Mesendoderm (in vitro differentiated cells): ENCODE measurements at regions not wholly inside any gene's neighbourhood (a gene's known extent, or its start where the extent isn't known, plus 50 kb on each side); places are given as distances from the start of the nearest gene placed in this dataset.

Source experiments
- DNase-seq: peaks from one replicate; pipeline ENCODE4 v3.0.0; 2013
- H2AK5ac ChIP-seq: 2 replicates; pipeline ENCODE4 v1.6.1; 2013; ENCODE audit warnings: low read length, inconsistent platforms
- H2BK120ac ChIP-seq: 2 replicates; pipeline ENCODE4 v1.6.1; 2013; ENCODE audit warnings: low read depth, mild to moderate bottlenecking, low read length, moderate library complexity, mixed read lengths
- H2BK15ac ChIP-seq: replicated peaks from 2 replicates; pipeline ENCODE4 v1.6.1; 2013; ENCODE audit warnings: low read depth, mild to moderate bottlenecking, moderate library complexity
- H2BK5ac ChIP-seq: 2 replicates; pipeline ENCODE4 v1.6.1; 2013; ENCODE audit warnings: low read length, inconsistent platforms
- H3K18ac ChIP-seq: 2 replicates; pipeline ENCODE4 v1.6.1; 2013; ENCODE audit warnings: mild to moderate bottlenecking, low read length, mixed read lengths
- H3K23ac ChIP-seq: one replicate; pipeline ENCODE4 v1.6.1; 2013; ENCODE audit warnings: low read length
- H3K27ac ChIP-seq: 2 replicates; pipeline ENCODE4 v1.5.1; 2013; ENCODE audit warnings: low read depth, mild to moderate bottlenecking, inconsistent platforms, low read length, moderate library complexity
- H3K27me3 ChIP-seq: 2 replicates; pipeline ENCODE4 v1.6.1; 2013; ENCODE audit warnings: low read length, control low read depth, mild to moderate bottlenecking, inconsistent platforms; ENCODE audit not compliant: insufficient read depth, poor library complexity
- H3K36me3 ChIP-seq: 2 replicates; pipeline ENCODE4 v1.6.1; 2013; ENCODE audit warnings: low read length, inconsistent platforms; ENCODE audit not compliant: control insufficient read depth, insufficient read depth
- H3K4ac ChIP-seq: one replicate; pipeline ENCODE4 v1.6.1; 2013; ENCODE audit warnings: low read depth, mild to moderate bottlenecking, low read length, moderate library complexity
- H3K4me1 ChIP-seq: 2 replicates; pipeline ENCODE4 v1.6.1; 2013; ENCODE audit warnings: low read depth, low read length, inconsistent platforms; ENCODE audit not compliant: control insufficient read depth
- H3K4me2 ChIP-seq: 2 replicates; pipeline ENCODE4 v1.6.1; 2013; ENCODE audit warnings: low read length
- H3K4me3 ChIP-seq: 2 replicates; pipeline ENCODE4 v1.5.1; 2013; ENCODE audit warnings: mild to moderate bottlenecking, low read length
- H3K56ac ChIP-seq: one replicate; pipeline ENCODE4 v1.6.1; 2013; ENCODE audit warnings: low read length
- H3K79me1 ChIP-seq: 2 replicates; pipeline ENCODE4 v1.6.1; 2013; ENCODE audit warnings: low read length, inconsistent platforms
- H3K79me2 ChIP-seq: 2 replicates; pipeline ENCODE4 v1.6.1; 2013; ENCODE audit warnings: mild to moderate bottlenecking, low read length; ENCODE audit not compliant: control insufficient read depth, insufficient read depth
- H3K9ac ChIP-seq: 2 replicates; pipeline ENCODE4 v1.6.1; 2013; ENCODE audit warnings: low read length, inconsistent platforms
- H4K5ac ChIP-seq: one replicate; pipeline ENCODE4 v1.6.1; 2013; ENCODE audit warnings: low read length
- H4K8ac ChIP-seq: one replicate; pipeline ENCODE4 v1.6.1; 2013; ENCODE audit warnings: low read depth, mild to moderate bottlenecking, control low read depth, low read length, moderate library complexity
- WGBS: extraction: QIAGEN DNeasy Blood & Tissue Kit; methylation state at CpG from one replicate; pipeline ENCODE4 v1.1.7; 2013; ENCODE audit warnings: low lambda C conversion rate, missing lambda C conversion rate; ENCODE audit not compliant: insufficient coverage; ENCODE audit errors: extremely low coverage; 5-methylcytosine and 5-hydroxymethylcytosine counted together

DNA sequence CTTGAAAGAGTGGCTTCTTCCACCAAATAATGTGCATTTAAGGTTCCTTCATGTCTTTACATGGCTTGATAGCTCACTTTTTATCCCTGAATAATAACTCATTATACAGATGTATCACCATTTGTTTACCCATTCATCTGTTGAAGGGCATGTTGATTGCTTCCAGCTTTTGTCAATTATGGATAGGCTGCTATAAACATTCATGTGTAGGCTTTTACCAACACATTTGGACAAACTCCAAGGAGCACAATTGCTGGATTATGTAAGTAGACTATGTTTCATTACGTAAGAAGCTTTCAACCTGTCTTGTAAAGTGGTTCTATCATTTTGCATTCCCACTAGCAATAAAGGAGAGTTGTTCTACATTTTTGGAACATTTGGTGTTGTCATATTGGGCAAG lies 2637.0 kb downstream of the PCDH7 start:
- no peaks in the 10 kb centered on the region for H3K36me3 ChIP-seq
- no peak overlapping the region for H3K4ac ChIP-seq
- no peaks in the 10 kb centered on the region for H3K27me3 ChIP-seq
- no peak overlapping the region for H3K56ac ChIP-seq
- no peak overlapping the region for H2AK5ac ChIP-seq
- H3K79me1 ChIP-seq: no peaks in the 10 kb centered on the region
- H3K79me2 ChIP-seq: no peaks in the 10 kb centered on the region
- H3K18ac ChIP-seq: no peak overlapping the region
- no peak overlapping the region for H3K9ac ChIP-seq
- H3K4me3 ChIP-seq: no peak overlapping the region
- no peak overlapping the region for H2BK5ac ChIP-seq
- H3K4me1 ChIP-seq: no peaks in the 10 kb centered on the region
- H2BK120ac ChIP-seq: no peak overlapping the region
- DNase-seq: no peak
- H3K23ac ChIP-seq: no peak overlapping the region
- no peak overlapping the region for H4K5ac ChIP-seq
- no peak overlapping the region for H3K27ac ChIP-seq
- H3K4me2 ChIP-seq: no peak overlapping the region
- WGBS: no CpG with 5 or more reads among the region's 1 CpG
- no peak overlapping the region for H2BK15ac ChIP-seq
- H4K8ac ChIP-seq: no peak overlapping the region

DNA sequence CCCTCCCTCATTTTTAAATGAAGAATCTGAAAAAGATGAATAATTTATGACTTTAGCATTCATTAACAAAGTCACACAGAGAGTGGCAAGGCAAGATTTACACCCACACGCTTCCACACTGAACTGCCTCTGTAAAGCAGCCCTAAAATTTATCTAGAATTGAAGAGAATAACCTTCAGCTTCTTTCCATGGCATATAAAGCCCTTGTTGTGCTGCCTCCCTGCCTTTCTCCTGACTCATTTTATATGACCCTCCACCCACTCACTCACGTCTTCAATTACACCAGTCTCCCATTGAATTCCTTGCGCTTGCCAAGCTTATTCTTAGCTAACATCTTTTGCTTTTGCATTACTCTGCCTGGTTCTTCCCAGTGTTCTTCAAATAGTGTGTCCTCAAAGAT lies 2649.3 kb downstream of the PCDH7 start:
- Histone ChIP-seq H4K8ac (no peak overlapping the region), H2BK15ac (no peak overlapping the region), H2BK5ac (no peak overlapping the region), H3K27ac (no peak overlapping the region), H3K4me3 (no peak overlapping the region), H3K36me3 (no peaks in the 10 kb centered on the region), H4K5ac (no peak overlapping the region), H3K4me2 (no peak overlapping the region), H3K4me1 (no peaks in the 10 kb centered on the region), H2AK5ac (no peak overlapping the region), H3K56ac (no peak overlapping the region), H3K79me2 (no peaks in the 10 kb centered on the region), H3K18ac (no peak overlapping the region), H3K79me1 (no peaks in the 10 kb centered on the region), H2BK120ac (no peak overlapping the region), H3K4ac (no peak overlapping the region), H3K27me3 (no peaks in the 10 kb centered on the region), H3K9ac (no peak overlapping the region), H3K23ac (no peak overlapping the region)
- DNase-seq: no peak
- no CpG with 5 or more reads among the region's 3 CpGs for WGBS

DNA sequence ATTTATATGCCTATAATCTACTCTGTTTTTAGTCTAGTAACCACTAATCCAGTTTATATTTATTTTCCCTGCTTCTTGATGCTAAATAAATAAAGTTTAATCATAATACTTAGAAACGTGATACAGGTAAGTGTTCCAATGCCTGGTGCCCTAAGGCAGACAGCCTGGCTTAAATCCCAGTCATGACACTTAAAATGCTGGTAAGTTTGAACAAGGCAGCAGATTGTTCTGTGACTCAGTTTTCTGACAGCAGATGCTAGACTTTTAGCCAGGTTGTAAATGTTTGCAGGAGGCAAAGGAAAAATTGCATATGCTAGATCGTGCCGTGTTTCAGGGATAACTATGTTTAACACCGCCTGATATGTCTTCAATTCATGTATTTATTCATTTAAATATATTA lies 2661.6 kb downstream of the PCDH7 start:
- Histone ChIP-seq H3K23ac (no peak overlapping the region), H2BK15ac (no peak overlapping the region), H3K27ac (no peak overlapping the region), H2BK120ac (no peak overlapping the region), H4K8ac (no peak overlapping the region), H3K4ac (no peak overlapping the region), H4K5ac (no peak overlapping the region), H3K9ac (no peak overlapping the region), H3K36me3 (no peaks in the 10 kb centered on the region), H3K4me3 (no peak overlapping the region), H3K27me3 (no peaks in the 10 kb centered on the region), H3K79me2 (no peaks in the 10 kb centered on the region), H3K56ac (no peak overlapping the region), H2AK5ac (no peak overlapping the region), H3K4me2 (no peak overlapping the region), H3K18ac (no peak overlapping the region), H3K79me1 (no peaks in the 10 kb centered on the region), H2BK5ac (no peak overlapping the region), H3K4me1 (no peaks in the 10 kb centered on the region)
- no CpG with 5 or more reads among the region's 4 CpGs for WGBS
- DNase-seq: no peak

DNA sequence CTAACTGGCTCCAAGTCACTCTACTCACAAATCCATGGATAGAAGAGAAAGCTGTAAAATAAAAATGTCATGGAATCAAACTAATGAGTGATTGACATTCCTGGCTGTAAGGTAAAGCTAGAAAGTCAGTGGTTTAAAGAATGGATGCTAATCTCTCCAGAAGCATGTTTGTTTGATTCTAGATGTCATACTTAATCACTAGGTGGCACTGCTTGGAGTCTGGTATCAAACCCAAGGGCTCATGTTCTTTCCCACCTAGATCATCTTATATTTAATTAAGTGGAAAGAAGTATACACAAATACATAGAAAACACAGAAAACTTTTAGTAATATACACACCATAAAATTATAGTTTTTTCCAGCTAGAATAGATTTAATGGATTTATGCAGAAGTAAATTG lies 2666.6 kb downstream of the PCDH7 start:
- no peaks in the 10 kb centered on the region for H3K79me2 ChIP-seq

DNA sequence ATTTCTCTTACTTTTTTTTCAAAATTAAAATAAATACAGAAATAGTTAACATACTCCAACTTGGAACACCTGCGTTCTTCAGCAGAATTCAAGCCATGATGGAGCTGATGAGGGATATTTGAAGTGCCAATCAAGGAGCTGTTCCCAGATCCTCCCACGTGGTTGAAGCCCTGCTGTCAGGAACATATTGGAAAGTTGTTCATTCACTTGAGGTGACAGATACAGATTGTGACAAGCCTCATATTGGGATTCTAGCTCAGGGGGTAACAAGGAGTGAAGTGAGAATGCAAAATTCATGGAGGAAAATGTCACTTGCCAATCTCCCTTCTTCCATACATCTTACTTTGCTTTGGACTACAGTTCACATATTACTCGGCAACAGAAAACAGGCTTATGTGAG lies 2670.8 kb downstream of the PCDH7 start:
- no peak overlapping the region for H2BK15ac ChIP-seq
- no peak overlapping the region for H3K23ac ChIP-seq
- no peak overlapping the region for H2BK120ac ChIP-seq
- no peaks in the 10 kb centered on the region for H3K36me3 ChIP-seq
- H3K4ac ChIP-seq: no peak overlapping the region
- H3K18ac ChIP-seq: no peak overlapping the region
- H3K79me1 ChIP-seq: no peaks in the 10 kb centered on the region
- H4K8ac ChIP-seq: no peak overlapping the region
- H2AK5ac ChIP-seq: no peak overlapping the region
- H3K4me2 ChIP-seq: no peak overlapping the region
- no peak overlapping the region for H3K4me3 ChIP-seq
- H4K5ac ChIP-seq: no peak overlapping the region
- DNase-seq: no peak
- H3K9ac ChIP-seq: no peak overlapping the region
- H2BK5ac ChIP-seq: no peak overlapping the region
- WGBS: no CpG with 5 or more reads among the region's 3 CpGs
- no peak overlapping the region for H3K27ac ChIP-seq
- no peaks in the 10 kb centered on the region for H3K4me1 ChIP-seq
- no peaks in the 10 kb centered on the region for H3K27me3 ChIP-seq
- no peak overlapping the region for H3K56ac ChIP-seq
- no peaks in the 10 kb centered on the region for H3K79me2 ChIP-seq

More for the DNA sequence above, 2666.6 kb downstream of the PCDH7 start:
- Histone ChIP-seq H2BK5ac (no peak overlapping the region), H2AK5ac (no peak overlapping the region), H3K23ac (no peak overlapping the region), H3K4me3 (no peak overlapping the region), H2BK15ac (no peak overlapping the region), H3K18ac (no peak overlapping the region), H3K27me3 (no peaks in the 10 kb centered on the region), H2BK120ac (no peak overlapping the region), H3K4me1 (no peaks in the 10 kb centered on the region), H3K56ac (no peak overlapping the region), H3K79me1 (no peaks in the 10 kb centered on the region), H3K9ac (no peak overlapping the region), H4K5ac (no peak overlapping the region), H4K8ac (no peak overlapping the region), H3K27ac (no peak overlapping the region), H3K4ac (no peak overlapping the region), H3K4me2 (no peak overlapping the region), H3K36me3 (no peaks in the 10 kb centered on the region)
- peak; percentile 16 for DNase-seq

DNA sequence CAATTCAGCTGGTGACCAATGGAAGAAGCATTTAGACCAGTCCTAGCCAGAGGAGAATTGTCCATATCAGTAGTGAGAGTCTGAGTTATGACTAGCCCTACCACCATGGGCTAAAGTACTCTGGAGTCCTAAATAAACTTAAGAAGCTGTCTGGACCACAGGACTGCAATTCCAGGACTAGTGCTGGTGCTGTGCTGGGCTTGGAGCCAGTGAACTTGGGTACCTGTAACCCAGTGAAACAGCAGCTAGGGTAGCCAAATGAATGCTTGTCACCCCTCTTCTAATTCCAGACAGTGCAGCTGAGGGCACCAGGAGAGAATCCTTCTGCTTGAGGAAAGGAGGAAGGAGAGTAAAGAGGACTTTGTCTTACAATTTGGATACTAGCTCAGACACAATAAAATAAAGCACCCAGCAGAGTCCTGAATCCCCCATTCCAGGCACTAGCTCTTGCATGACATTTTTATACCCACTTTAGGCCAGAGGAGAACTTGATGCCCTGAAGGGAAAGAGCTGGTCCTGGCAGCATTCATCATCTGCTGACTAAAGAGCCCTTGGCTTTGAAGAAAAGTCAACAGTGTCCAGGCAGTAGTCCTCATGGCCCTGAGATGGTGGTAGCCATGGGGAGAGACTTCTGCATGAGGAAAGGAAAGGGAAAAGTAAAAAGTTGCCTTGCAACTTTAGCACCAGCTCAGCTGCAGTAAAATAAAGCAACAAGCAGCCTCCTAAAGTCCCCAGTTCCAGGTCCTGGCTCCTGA lies 2675.7 kb downstream of the PCDH7 start:
- Histone ChIP-seq H3K79me1 (no peaks in the 10 kb centered on the region), H3K56ac (no peak overlapping the region), H3K27me3 (no peaks in the 10 kb centered on the region)

More for the DNA sequence above, 2675.7 kb downstream of the PCDH7 start:
- H3K18ac ChIP-seq: no peak overlapping the region
- no peaks in the 10 kb centered on the region for H3K36me3 ChIP-seq
- H2BK15ac ChIP-seq: no peak overlapping the region
- H3K4me1 ChIP-seq: no peaks in the 10 kb centered on the region
- no peak overlapping the region for H2BK120ac ChIP-seq
- no peak overlapping the region for H3K23ac ChIP-seq
- DNase-seq: no peak
- H3K27ac ChIP-seq: no peak overlapping the region
- no peak overlapping the region for H3K4ac ChIP-seq
- H3K4me2 ChIP-seq: no peak overlapping the region
- no peak overlapping the region for H4K5ac ChIP-seq
- no peaks in the 10 kb centered on the region for H3K79me2 ChIP-seq
- H2BK5ac ChIP-seq: no peak overlapping the region
- no peak overlapping the region for H2AK5ac ChIP-seq
- no peak overlapping the region for H3K4me3 ChIP-seq
- no peak overlapping the region for H4K8ac ChIP-seq
- H3K9ac ChIP-seq: no peak overlapping the region
